GDM1 (cell line): ENCODE measurements at regions not wholly inside any gene's neighbourhood (a gene's known extent, or its start where the extent isn't known, plus 50 kb on each side); places are given as distances from the start of the nearest gene placed in this dataset.

ENCODE experiments used
- DNase-seq: peaks from one replicate; lab custom pipeline; 2025; lab: John Stamatoyannopoulos, UW

DNA sequence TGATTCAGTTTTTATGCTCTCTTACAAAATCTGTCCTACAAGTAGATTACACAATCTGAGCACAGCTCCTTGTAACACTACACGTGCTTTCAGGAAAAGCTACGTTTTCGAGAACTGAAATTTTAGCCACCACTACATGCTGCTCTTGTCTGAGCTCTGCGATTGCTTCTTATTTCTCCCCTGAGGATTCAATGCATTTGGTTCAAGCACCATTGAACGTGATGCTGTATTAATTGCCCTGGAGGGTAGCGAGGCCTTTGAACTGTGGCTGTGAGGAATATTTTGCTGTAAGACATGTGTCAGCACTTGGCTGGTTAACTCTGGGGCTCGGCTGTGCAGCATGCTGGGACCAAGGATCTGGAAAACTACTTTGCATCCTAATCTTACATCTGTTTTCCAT is 405.8 kb downstream of the EPHA4 start:
- DNase-seq = no peak

DNA sequence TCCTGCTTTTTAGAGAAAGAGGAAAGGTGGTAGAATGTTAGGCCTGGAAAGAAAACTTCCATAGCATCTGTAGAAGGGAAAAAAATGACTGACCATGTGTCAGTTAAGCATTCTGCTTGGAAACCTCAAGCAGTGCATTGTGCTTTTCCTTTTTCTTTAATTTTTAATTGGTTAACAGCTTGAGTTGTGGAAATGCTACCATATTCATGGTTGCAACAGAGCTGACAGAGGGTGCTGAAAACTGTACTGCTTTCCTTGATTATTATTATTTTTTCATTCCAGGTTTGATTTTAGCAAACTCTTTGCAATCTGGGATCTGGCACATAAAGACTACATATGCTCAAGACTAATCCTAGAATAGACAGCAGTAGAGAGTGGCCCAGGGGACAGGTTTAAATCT is 404.5 kb downstream of the EPHA4 start:
- DNase-seq = no peak

GRCh38 chr2:221169724-221170123 is 402.4 kb downstream of the EPHA4 start:
- no peak for DNase-seq

- DNase-seq = no peak
Observed at GRCh38 chr2:221170548-221170947, 401.6 kb downstream of the EPHA4 start.

DNA sequence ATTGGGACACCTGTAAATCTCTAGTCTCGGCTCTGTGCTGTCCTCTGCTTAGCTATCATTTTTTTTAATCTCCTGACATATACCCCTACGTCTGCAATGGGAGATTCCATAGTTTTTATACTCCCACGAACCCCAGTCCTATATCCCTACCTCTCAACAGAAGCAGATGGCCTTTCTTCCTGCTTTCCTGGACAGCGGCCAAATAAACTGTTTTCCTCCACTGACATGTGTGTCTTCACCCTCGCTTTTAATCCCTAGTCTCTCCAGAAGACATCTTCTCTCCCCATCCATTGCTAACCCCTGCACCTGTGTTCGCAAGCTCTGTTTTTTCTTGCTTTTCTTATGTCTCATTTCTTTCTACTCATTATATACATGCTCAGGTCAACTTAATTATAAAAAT is 395.4 kb downstream of the EPHA4 start:
- no peak for DNase-seq

GRCh38 chr2:221178139-221178538 is 394.0 kb downstream of the EPHA4 start:
- DNase-seq = no peak

DNA sequence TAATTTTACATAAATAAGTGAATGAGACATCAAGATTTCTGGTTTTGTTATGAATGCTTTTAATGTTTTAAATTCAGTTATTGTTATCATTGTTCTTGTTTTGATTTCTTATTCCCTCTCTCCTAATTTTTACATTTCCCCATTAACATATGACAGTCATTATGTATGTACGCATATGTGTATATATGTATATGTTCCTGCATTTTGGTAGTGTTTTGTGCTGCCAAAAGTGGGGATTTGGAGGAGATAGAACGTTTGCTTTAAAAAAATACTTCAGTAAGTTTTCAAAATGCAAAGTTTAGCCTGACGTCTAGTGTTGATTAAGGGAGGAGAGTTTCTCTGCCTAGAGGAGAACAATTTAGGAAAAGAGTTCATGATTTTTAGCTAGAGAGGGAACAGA is 385.2 kb downstream of the EPHA4 start:
- no peak for DNase-seq

DNA sequence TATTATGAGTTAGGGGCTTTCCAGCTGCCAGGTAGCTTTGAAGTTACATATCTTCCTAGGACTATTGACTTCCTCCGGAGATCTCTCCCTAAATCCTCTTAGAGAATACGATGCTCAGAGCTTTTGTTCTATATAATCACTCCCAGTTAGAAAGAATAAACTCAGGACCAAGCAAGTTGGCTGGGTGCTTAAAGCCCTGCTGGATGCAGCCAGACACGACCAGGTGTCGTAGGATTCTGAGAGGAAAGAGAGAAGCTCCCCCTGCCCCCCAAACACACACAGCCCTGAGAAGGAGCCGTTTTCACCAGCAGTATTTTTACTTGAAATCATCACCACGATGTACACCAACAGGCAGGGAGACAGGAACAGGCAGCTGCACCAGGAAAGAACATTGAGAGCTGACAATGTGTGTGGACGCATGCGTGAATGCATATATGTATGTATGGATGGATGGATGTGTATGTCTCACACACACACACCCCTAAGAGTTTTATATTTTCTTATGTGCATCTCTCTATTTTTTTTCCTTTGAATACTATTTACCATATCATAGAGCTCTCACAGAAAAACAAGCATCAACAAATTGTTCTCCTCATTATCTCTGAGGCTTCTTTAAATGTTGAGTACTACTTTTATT is 382.6 kb downstream of the EPHA4 start:
- DNase-seq = no peak

- DNase-seq = no peak
Observed at GRCh38 chr2:221195829-221196228, 376.3 kb downstream of the EPHA4 start.

DNA sequence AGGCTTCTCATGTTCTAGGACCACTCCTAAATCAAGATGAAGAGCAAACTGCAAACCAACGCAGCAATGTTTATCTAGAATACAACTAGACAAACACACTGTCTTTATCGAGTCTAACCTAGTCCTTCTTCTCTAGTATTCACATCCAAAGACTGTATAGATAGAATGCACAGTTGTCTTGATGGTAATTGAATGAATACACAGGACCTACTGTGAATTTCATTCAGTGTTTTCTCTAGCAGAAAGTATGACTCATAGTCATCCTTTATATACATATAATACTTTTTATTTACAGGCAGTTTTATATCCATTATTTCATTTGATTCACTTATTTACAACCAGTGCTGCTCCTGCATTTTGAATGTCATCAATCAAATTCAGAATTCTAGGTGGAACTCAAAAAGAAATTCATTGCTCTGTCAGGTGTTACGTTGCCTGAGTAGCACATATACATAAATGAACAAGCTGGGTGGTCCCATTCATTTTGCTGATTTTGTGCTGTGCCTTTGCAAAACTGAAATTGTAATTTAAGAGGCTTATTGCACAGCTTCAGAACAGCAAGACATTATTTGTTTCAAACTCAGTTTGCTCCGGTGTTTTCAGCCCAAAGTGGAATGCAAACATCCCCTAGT is 374.8 kb downstream of the EPHA4 start:
- DNase-seq = no peak

- DNase-seq = no peak
Observed at GRCh38 chr2:221198309-221198708, 373.8 kb downstream of the EPHA4 start.

DNA sequence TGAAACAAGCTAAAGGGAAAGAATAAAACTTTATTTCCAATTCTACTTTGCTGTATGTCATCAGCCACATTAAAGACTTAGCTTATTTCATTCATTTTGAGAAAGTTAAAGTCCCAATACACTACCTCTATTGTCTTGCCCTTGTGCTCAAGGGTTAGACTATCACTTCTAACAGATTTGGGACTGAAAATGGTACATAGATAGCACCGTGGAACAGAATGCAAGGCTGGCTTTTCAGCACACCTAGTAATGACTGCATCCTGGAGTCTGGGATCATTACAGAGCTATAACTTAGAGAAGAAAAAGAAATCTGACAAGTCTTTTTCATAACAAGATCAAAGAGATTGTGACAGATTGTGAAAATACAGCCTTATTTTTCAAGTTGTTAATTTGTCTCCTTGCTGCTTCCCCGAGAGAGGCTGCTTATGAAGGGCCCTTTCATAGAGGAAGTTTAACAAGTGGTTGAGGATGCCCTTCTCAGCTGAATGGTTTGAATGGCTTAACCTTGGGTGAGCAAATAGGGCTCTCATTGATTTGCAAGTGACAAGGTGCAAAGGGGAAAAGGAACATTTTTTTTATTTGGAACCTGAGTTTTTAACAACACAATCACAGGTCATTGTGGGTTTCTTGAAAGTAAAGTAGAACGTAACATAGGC is 371.8 kb downstream of the EPHA4 start:
- DNase-seq = no peak

DNA sequence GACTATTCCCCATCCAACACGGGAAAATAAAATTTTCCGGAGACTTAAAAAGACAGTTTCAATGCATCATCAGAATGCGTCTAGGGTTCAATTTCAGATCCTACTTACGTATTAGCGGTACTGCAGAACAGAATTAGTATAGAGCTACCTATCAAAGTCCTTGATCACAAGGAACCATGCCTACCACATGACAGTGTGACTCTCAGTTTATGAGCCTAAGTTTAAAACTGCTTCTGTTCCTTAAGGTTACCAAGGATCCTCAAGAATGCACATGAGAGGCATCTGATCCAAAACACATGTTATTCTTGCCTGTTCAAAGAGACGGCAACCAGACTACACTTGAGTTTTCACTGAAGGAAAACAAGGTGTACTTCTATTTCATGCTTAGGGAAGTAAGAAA is 369.7 kb downstream of the EPHA4 start:
- no peak for DNase-seq

DNA sequence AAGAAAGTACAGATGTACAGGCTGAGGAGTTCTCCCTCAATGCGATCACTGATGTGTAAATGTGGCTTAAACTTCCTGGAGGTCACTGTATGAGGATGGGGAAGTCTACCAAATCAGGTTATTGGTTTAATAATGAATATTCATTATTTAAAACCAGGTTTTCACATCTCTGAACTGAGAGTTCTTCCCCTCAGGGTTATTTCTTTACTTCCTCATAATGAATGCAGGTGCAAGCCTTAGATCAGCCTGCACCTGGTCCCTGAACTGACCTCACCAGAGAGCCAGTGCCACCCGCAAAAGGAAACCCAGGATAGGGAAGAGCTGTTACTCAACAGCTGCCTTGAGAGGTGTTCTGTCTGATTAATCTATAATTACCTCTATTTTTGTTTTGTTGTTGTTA is 369.0 kb downstream of the EPHA4 start:
- DNase-seq = no peak

- no peak for DNase-seq
Observed at GRCh38 chr2:221203856-221204255, 368.2 kb downstream of the EPHA4 start.

- no peak for DNase-seq
Observed at GRCh38 chr2:221204699-221205098, 367.4 kb downstream of the EPHA4 start.

DNA sequence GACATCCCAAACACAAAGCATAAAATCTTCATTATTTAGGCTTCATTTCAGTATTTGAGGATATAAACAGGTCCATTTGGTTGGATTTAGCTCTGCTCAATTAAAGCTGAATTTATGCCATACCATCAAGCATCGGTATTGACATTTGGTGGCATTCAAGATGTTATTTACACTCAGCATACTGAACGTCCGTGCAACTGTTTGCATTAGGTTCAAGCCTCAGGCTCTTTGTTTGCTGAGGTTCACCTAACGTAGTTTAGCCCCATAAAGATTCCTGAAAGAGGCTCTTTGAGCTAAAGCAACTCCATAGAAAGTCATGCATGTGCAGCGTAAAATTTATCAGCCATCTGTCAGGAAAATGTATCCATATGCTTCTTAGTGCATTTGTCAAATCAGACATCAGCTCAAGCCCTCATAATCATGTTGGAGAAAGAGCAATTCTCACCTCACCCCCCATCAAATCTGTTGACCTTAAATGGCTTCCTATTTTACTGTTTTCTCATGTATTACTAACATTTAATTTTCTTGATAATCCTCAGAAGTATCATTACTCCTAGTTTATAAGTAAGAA is 366.9 kb downstream of the EPHA4 start:
- DNase-seq = no peak

DNA sequence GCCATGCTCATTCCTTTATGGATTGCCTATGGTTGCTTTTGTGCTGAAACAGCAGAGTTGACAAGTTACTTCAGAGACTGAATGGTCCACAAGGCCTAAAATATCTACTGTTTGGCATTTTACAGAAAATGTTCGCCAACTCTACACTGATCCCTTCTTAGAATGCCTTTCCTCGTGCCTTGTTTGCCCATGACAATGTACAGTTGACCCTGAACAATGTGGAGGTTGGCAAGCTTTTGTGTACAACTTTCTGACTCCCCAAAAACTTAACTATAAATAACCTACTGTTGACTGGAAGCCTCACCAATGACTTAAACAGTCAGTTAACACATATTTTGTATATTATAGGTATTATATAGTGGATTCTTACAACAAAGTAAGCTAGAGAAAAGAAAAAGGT is 361.4 kb downstream of the EPHA4 start:
- DNase-seq = no peak

DNA sequence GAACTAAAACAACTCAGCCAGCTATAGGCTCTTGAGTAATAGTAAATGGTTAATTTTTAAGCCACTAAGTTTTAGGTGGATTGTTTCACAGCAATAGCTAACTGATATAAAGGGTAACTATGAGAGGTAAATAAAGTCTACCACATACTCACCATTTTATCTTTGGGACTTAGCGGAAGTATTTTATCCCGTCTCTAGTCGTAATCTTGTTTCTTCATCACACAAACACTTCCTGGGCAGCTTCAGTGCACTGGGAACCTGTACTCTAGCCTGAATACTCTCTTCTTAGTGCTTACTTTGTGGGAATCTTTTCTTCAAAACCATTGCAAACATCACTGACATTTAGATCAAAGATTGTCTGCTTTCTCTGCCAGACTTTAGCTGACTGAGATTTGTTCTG is 360.5 kb downstream of the EPHA4 start:
- no peak for DNase-seq

DNA sequence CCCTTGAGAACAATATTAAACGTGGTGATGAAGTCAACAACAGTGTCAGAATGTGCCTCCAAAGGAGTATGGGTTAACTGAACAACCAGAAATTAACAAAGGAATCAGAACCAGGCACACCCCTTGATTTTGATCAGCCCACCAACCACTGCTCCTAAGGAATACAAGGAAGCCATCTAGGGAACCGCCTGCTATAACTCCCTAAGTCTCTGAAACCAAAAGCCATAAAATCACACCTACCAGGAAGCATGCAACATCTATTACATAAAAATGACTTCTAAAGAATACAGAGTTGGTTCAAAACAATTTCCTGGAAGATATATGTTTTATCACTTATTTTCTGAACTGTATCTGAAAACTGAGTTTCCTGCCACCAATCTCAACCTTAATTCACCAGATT is 360.0 kb downstream of the EPHA4 start:
- DNase-seq = no peak

DNA sequence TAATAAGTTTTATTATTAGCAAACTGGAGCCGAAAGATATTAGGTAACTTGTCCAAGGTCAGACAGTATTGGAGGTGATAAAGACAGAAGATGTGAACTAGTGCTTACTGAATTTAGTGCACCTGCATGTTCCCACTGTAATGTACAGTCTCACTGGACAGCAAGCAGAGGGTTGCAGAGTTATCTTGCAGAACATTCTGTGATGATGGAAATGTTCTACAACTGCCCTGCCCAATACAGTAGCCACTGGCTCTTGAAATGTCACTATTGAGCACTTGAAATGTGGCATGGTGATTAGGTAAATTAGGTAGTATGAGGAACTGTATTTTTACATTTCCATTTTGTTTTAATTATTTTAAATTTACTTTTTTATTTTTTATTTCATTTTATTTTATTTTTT is 356.6 kb downstream of the EPHA4 start:
- DNase-seq = no peak

- no peak for DNase-seq
Observed at GRCh38 chr2:221216636-221217035, 355.5 kb downstream of the EPHA4 start.

DNA sequence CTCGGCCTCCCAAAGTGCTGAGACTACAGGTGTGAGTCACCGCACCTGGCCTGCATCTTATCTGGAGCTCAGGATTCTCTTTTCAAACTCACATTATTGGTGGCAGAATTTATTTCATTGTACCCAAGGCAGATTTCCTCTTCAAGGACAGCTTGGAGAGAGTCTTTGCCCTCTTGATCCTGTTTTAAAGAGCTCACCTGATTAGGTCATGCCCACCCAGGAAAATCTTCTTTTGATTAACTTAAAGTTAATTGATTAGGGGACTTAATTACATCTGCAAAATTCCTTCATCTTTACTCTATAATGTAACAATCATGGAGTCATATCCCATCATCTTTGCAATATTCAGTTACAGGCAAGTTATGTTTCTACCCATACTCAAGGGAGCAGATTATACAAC is 346.4 kb downstream of the EPHA4 start:
- DNase-seq = no peak
